IMR-90 (cell line): ENCODE measurements at regions not wholly inside any gene's neighbourhood (a gene's known extent, or its start where the extent isn't known, plus 50 kb on each side); places are given as distances from the start of the nearest gene placed in this dataset.

Source experiments
- ATAC-seq: fragments of 200-7000 bp; cut with Tn5 transposase; 2 replicates; pipeline ENCODE4 v1.9.1; 2020; ENCODE audit warnings: low read depth, mild to moderate bottlenecking, moderate library complexity
- BruUV-seq: library from RNA; stranded (reverse); fragments of 400-500 nt; replicated peaks from 2 replicates; lab custom pipeline; 2021; lab: Mats Ljungman, UMichigan
- CTCF ChIA-PET: fragments of 300-600 bp; formaldehyde crosslinking; extraction: SDS; loops from one replicate; lab custom pipeline; 2021; ENCODE audit warnings: antibody characterized with exemption; lab: Yijun Ruan, JAX
- POLR2A ChIA-PET: fragments of 300-600 bp; sonication (Branson Sonifier 250); formaldehyde crosslinking; loops from one replicate; lab custom pipeline; 2022; ENCODE audit warnings: antibody characterized with exemption; ENCODE audit not compliant: unreplicated experiment; lab: Charles Lee
- DNase-seq: peaks from one replicate; pipeline ENCODE4 v3.0.0; 2013
- H2AFZ ChIP-seq: replicated peaks from 2 replicates; pipeline ENCODE3; 2013; ENCODE audit warnings: low read length, mild to moderate bottlenecking; ENCODE audit not compliant: poor library complexity
- H2AK5ac ChIP-seq: 2 replicates; pipeline ENCODE4 v1.6.1; 2013; ENCODE audit warnings: low read depth, low read length, inconsistent platforms
- H2AK9ac ChIP-seq: replicated peaks from 2 replicates; pipeline ENCODE3; 2013; ENCODE audit warnings: mild to moderate bottlenecking, low read depth, low read length, moderate library complexity; ENCODE audit not compliant: poor library complexity
- H2BK120ac ChIP-seq: 2 replicates; pipeline ENCODE4 v1.6.1; 2013; ENCODE audit warnings: low read depth, low read length, inconsistent platforms
- H2BK15ac ChIP-seq: 3 replicates; pipeline ENCODE4 v1.6.1; 2013; ENCODE audit warnings: low read depth, low read length, inconsistent platforms
- H2BK20ac ChIP-seq: 2 replicates; pipeline ENCODE4 v1.6.1; 2013; ENCODE audit warnings: low read depth, mild to moderate bottlenecking, inconsistent platforms, low read length, moderate library complexity
- H2BK5ac ChIP-seq: 2 replicates; pipeline ENCODE4 v1.6.1; 2013; ENCODE audit warnings: mild to moderate bottlenecking, low read depth, low read length, inconsistent platforms; ENCODE audit not compliant: poor library complexity, severe bottlenecking
- H3K14ac ChIP-seq: replicated peaks from 2 replicates; pipeline ENCODE4 v1.6.1; 2013; ENCODE audit warnings: low read depth, low read length, inconsistent platforms
- H3K18ac ChIP-seq: 2 replicates; pipeline ENCODE4 v1.6.1; 2013; ENCODE audit warnings: low read depth, low read length, control low read depth
- H3K23ac ChIP-seq: 2 replicates; pipeline ENCODE4 v1.6.1; 2013; ENCODE audit warnings: low read depth, low read length, inconsistent platforms
- H3K27ac ChIP-seq: 2 replicates; pipeline ENCODE4 v1.5.1; 2013; ENCODE audit warnings: mild to moderate bottlenecking, control low read depth, low read length; ENCODE audit not compliant: insufficient read depth
- H3K27me3 ChIP-seq: 2 replicates; pipeline ENCODE4 v1.6.1; 2013; ENCODE audit warnings: low read length; ENCODE audit not compliant: control insufficient read depth, insufficient read depth
- H3K36me3 ChIP-seq: 2 replicates; pipeline ENCODE4 v1.6.1; 2013; ENCODE audit warnings: low read length, mixed read lengths; ENCODE audit not compliant: control insufficient read depth, insufficient read depth
- H3K4ac ChIP-seq: 2 replicates; pipeline ENCODE4 v1.6.1; 2013; ENCODE audit warnings: low read depth, low read length, inconsistent platforms
- H3K4me1 ChIP-seq: 2 replicates; pipeline ENCODE4 v1.6.1; 2013; ENCODE audit warnings: low read length, mixed read lengths; ENCODE audit not compliant: control insufficient read depth, insufficient read depth
- H3K4me2 ChIP-seq: 2 replicates; pipeline ENCODE4 v1.6.1; 2013; ENCODE audit warnings: low read depth, mild to moderate bottlenecking, control low read depth, low read length, moderate library complexity
- H3K4me3 ChIP-seq: 2 replicates; pipeline ENCODE4 v1.5.1; 2013; ENCODE audit warnings: low read depth, mild to moderate bottlenecking, control low read depth, low read length, moderate library complexity; ENCODE audit not compliant: insufficient read depth
- H3K56ac ChIP-seq: 2 replicates; pipeline ENCODE4 v1.6.1; 2013; ENCODE audit warnings: low read length, inconsistent platforms; ENCODE audit not compliant: insufficient read depth; ENCODE audit errors: extremely low read depth
- H3K79me1 ChIP-seq, 2 experiments: 2 replicates each; pipeline ENCODE4 v1.6.1; 2013; ENCODE audit warnings: low read length in 2 of 2, inconsistent platforms in 1 of 2, low read depth in 1 of 2
- H3K9ac ChIP-seq: 2 replicates; pipeline ENCODE4 v1.6.1; 2013; ENCODE audit warnings: low read depth, low read length, control low read depth
- H3K9me1 ChIP-seq: 2 replicates; pipeline ENCODE4 v1.6.1; 2013; ENCODE audit warnings: low read length, inconsistent platforms; ENCODE audit not compliant: insufficient read depth
- H3K9me3 ChIP-seq: 2 replicates; pipeline ENCODE4 v1.6.1; 2013; ENCODE audit warnings: low read length; ENCODE audit not compliant: control insufficient read depth, insufficient read depth
- H4K20me1 ChIP-seq: 2 replicates; pipeline ENCODE4 v1.6.1; 2013; ENCODE audit warnings: low read length, inconsistent platforms; ENCODE audit not compliant: insufficient read depth
- H4K5ac ChIP-seq: 2 replicates; pipeline ENCODE4 v1.6.1; 2013; ENCODE audit warnings: mild to moderate bottlenecking, low read depth, low read length, control low read depth
- H4K8ac ChIP-seq, 2 experiments: 2 replicates each; pipeline ENCODE4 v1.6.1; 2013; ENCODE audit warnings: low read depth in 2 of 2, low read length in 2 of 2, control low read depth in 1 of 2, inconsistent platforms in 1 of 2
- H4K91ac ChIP-seq: 2 replicates; pipeline ENCODE4 v1.6.1; 2013; ENCODE audit warnings: low read depth, low read length, inconsistent platforms; ENCODE audit not compliant: insufficient read depth
- CEBPB ChIP-seq: IDR thresholded peaks from 2 replicates; pipeline ENCODE4 v1.6.1; 2012; ENCODE audit warnings: low read depth, low read length, improper control_type of control experiment
- CTCF ChIP-seq: conservative IDR thresholded peaks from 2 replicates; pipeline ENCODE4 v1.5.1; 2012; ENCODE audit warnings: mild to moderate bottlenecking, low read depth, low read length, improper control_type of control experiment
- ELK1 ChIP-seq: fragments of 150-350 bp; IDR thresholded peaks from 2 replicates; pipeline ENCODE4 v1.6.1; 2016; ENCODE audit warnings: low read depth, mild to moderate bottlenecking, low read length, moderate library complexity, borderline replicate concordance
- FOS ChIP-seq: fragments of 150-350 bp; IDR thresholded peaks from 2 replicates; pipeline ENCODE4 v1.6.1; 2016; ENCODE audit warnings: low read depth, low read length
- MAFK ChIP-seq: IDR thresholded peaks from 2 replicates; pipeline ENCODE4 v1.6.1; 2012; ENCODE audit warnings: low read depth, low read length, improper control_type of control experiment
- MAZ ChIP-seq: IDR thresholded peaks from 2 replicates; pipeline ENCODE4 v1.6.1; 2012; ENCODE audit warnings: low read depth, mild to moderate bottlenecking, low read length, improper control_type of control experiment, moderate library complexity, borderline replicate concordance
- POLR2A ChIP-seq: IDR thresholded peaks from 2 replicates; pipeline ENCODE4 v1.6.1; 2012; ENCODE audit warnings: mild to moderate bottlenecking, low read depth, low read length
- SMC3 ChIP-seq: fragments of 150-350 bp; IDR thresholded peaks from 2 replicates; pipeline ENCODE4 v1.6.1; 2016; ENCODE audit warnings: low read depth, mild to moderate bottlenecking, antibody characterized with exemption, low read length, moderate library complexity
- WGBS, 2 experiments: methylation state at CpG; one replicate each; pipeline versions ENCODE4 v1.1.5 to v1.1.7; 2013; ENCODE audit warnings: missing lambda C conversion rate in 2 of 2; ENCODE audit not compliant: insufficient read length in 1 of 2; ENCODE audit errors: extremely low coverage in 2 of 2; 5-methylcytosine and 5-hydroxymethylcytosine counted together
- dilution Hi-C: fragments of 300-500 bp; cut with HindIII; formaldehyde crosslinking; loops from one replicate; pipeline ENCODE4 v1.14.3; 2018; ENCODE audit warnings: low sequenced_read_pairs; ENCODE audit not compliant: unreplicated experiment
- in situ Hi-C: fragments of 300-500 bp; cut with MboI; formaldehyde crosslinking; loops from 3 replicates; pipeline ENCODE4 v1.14.3; 2019; ENCODE audit warnings: low sequenced_read_pairs, inconsistent platforms, mixed read lengths
- intact Hi-C: fragments of 100-400 bp; cut with micrococcal nuclease; formaldehyde crosslinking; loops from 2 replicates; pipeline ENCODE4 v1.10.0; 2022

GRCh38 chr2:41933046-41933420 is 114.8 kb upstream of the PKDCC start:
- Histone ChIP-seq H3K4me3 (no peak overlapping the region), H3K4me2 (peak overlapping the region; percentile 18; the same call in 1 of the 2 replicates), H3K9me1 (peaks cover 16% of the 10 kb centered on the region), H2BK120ac (peak overlapping the region; percentile 90), H3K4me1 (peaks cover 35% of the 10 kb centered on the region), H3K56ac (no peak overlapping the region), H2BK15ac (peak overlapping the region; percentile 57; the same call in 2 of the 3 replicates), H3K4ac (peak overlapping the region; percentile 49; the same call in 1 of the 2 replicates), H3K23ac (peak overlapping the region; percentile 32; the same call in 1 of the 2 replicates), H3K18ac (peak overlapping the region; percentile 61), H2AK5ac (0 out of 2 replicates have a peak overlapping the region, but pooled peaks have one; percentile 0), H2BK20ac (peak overlapping the region; percentile 61), H3K27me3 (no peaks in the 10 kb centered on the region), H4K91ac (peak overlapping the region; percentile 52), H3K27ac (peak overlapping the region; percentile 79; the same call in 1 of the 2 replicates), H2AFZ (no peak overlapping the region), H4K8ac (peak overlapping the region; percentile 29 to 82; a peak in 2 of 4 replicates), H2BK5ac (no peak overlapping the region), H3K9me3 (no peaks in the 10 kb centered on the region), H3K79me1 (no peaks in the 10 kb centered on the region), H3K36me3 (no peaks in the 10 kb centered on the region), H3K14ac (peak overlapping the region; percentile 10; the same call in 1 of the 2 replicates), H2AK9ac (no peak overlapping the region), H4K20me1 (no peaks in the 10 kb centered on the region), H4K5ac (peak overlapping the region; percentile 58; the same call in 1 of the 2 replicates), H3K9ac (no peak overlapping the region)
- in situ Hi-C loops, result no loop called here
- 50% methylated on average over 2 of the region's 3 CpGs; no CpG with 5 or more reads in 1 of the 2 experiments for WGBS, 2 experiments
- ChIA-PET POLR2A (no interaction called here), CTCF (no interaction called here)
- no TSS peak for BruUV-seq
- dilution Hi-C loops, result no loop called here
- TF ChIP-seq CTCF, result no peak
- TF ChIP-seq MAFK, result no peak
- no peak for TF ChIP-seq ELK1
- no peak for TF ChIP-seq POLR2A
- no peak for TF ChIP-seq FOS
- TF ChIP-seq CEBPB, result no peak
- TF ChIP-seq SMC3, result no peak
- TF ChIP-seq MAZ, result no peak
- intact Hi-C loops, result loop anchor here (2.0 to 5.0 kb wide), 2 partner anchors 60 to 149 kb away; no protein-coding TSS in a partner anchor
- DNase-seq (no peak), ATAC-seq (no peak)
